A549 (cell line): ENCODE measurements at regions not wholly inside any gene's neighbourhood (a gene's known extent, or its start where the extent isn't known, plus 50 kb on each side); places are given as distances from the start of the nearest gene placed in this dataset.
A peak's percentile ranks its signal among the peaks of the same experiment; 100 is the strongest.

Experiments used
- ATAC-seq, 2 experiments: fragments of 200-7000 bp in 1 of 2; fragments of >200 bp in 1 of 2; cut with Nextera tagmentation in 1 of 2; cut with Tn5 transposase in 1 of 2; 3 replicates each; pipeline versions ENCODE4 v1.8.0 to v1.9.1; 2018 to 2020; ENCODE audit warnings: mild to moderate bottlenecking in 1 of 2, moderate library complexity in 1 of 2
- CTCF ChIA-PET: fragments of 300-600 bp; sonication (Branson Sonifier 250); formaldehyde crosslinking; extraction: SDS; loops from one replicate; lab custom pipeline; 2021; ENCODE audit warnings: antibody characterized with exemption, inconsistent platforms; lab: Yijun Ruan, JAX
- POLR2A ChIA-PET: fragments of 350-600 bp; formaldehyde crosslinking; extraction: SDS; loops from one replicate; lab custom pipeline; 2021; ENCODE audit warnings: antibody characterized with exemption, inconsistent platforms; lab: Yijun Ruan, JAX
- DNase-seq, 2 experiments: peaks; one replicate each; pipeline versions ENCODE4 v3.0.0 to v3.0.0-alpha.2; 2011 to 2016; ENCODE audit warnings: low read depth in 1 of 2, low spot score in 1 of 2
- FAIRE-seq: peaks from 2 replicates; lab custom pipeline; 2011; peaks lifted over from hg19 to GRCh38; lab: Jason Lieb, UNC
- H3K27ac ChIP-seq, 2 experiments: fragments of >200 bp; sonication (Bioruptor Twin); formaldehyde crosslinking; 3 replicates each; pipeline ENCODE4 v1.5.1; 2016 to 2017
- H3K4me1 ChIP-seq: fragments of >200 bp; sonication (Bioruptor Twin); formaldehyde crosslinking; 3 replicates; pipeline ENCODE4 v1.6.1; 2016
- H3K4me2 ChIP-seq: fragments of >200 bp; sonication (Bioruptor Twin); formaldehyde crosslinking; 3 replicates; pipeline ENCODE4 v1.6.1; 2016
- H3K4me3 ChIP-seq: fragments of >200 bp; sonication (Bioruptor Twin); formaldehyde crosslinking; 3 replicates; pipeline ENCODE4 v1.5.1; 2016
- H3K9me3 ChIP-seq: fragments of >200 bp; sonication (Bioruptor Twin); formaldehyde crosslinking; 3 replicates; pipeline ENCODE4 v1.6.1; 2016
- CBX2 ChIP-seq: fragments of 200-600 bp; sonication (generic); IDR thresholded peaks from 2 replicates; pipeline ENCODE4 v1.6.1; 2016; ENCODE audit warnings: low read depth, mild to moderate bottlenecking, borderline replicate concordance
- CBX8 ChIP-seq: fragments of 200-600 bp; sonication (generic); IDR thresholded peaks from 2 replicates; pipeline ENCODE4 v1.6.1; 2016
- EP300 ChIP-seq, 2 experiments: fragments of >200 bp; sonication (Bioruptor Twin); formaldehyde crosslinking; IDR thresholded peaks; 2 replicates in 1 of 2; 3 replicates in 1 of 2; pipeline ENCODE4 v1.6.1; 2016 to 2017
- ESRRA ChIP-seq: fragments of 150-350 bp; IDR thresholded peaks from 2 replicates; pipeline ENCODE4 v1.6.1; 2014; ENCODE audit warnings: mild to moderate bottlenecking, low read length, borderline replicate concordance
- FOSB ChIP-seq: fragments of 250-450 bp; sonication (Bioruptor Pico); IDR thresholded peaks from 2 replicates; pipeline ENCODE4 v1.5.0; 2020; ENCODE audit warnings: mild to moderate bottlenecking, moderate library complexity
- FOSL2 ChIP-seq, 2 experiments: fragments of 450-650 bp in 1 of 2; fragments of >200 bp in 1 of 2; sonication (Bioruptor Twin) in 1 of 2; formaldehyde crosslinking; IDR thresholded peaks; 2 replicates each; pipeline versions ENCODE4 v1.5.0 to v1.6.1; 2016 to 2020; ENCODE audit warnings: mild to moderate bottlenecking in 1 of 2, moderate library complexity in 1 of 2
- FOXS1 ChIP-seq: fragments of 250-450 bp; sonication (Bioruptor Pico); IDR thresholded peaks from 2 replicates; pipeline ENCODE4 v1.5.0; 2020; ENCODE audit warnings: mild to moderate bottlenecking, moderate library complexity
- GATA3 ChIP-seq: IDR thresholded peaks from 2 replicates; pipeline ENCODE4 v1.6.1; 2012; ENCODE audit warnings: borderline replicate concordance
- HES2 ChIP-seq: fragments of >200 bp; sonication (Bioruptor Twin); formaldehyde crosslinking; IDR thresholded peaks from 2 replicates; pipeline ENCODE4 v1.6.1; 2016
- HOXB13 ChIP-seq: fragments of 250-450 bp; sonication (Bioruptor Pico); IDR thresholded peaks from 2 replicates; pipeline ENCODE4 v1.5.0; 2020; ENCODE audit warnings: low read depth, mild to moderate bottlenecking, moderate library complexity
- KDM5A ChIP-seq: fragments of 200-600 bp; sonication (generic); IDR thresholded peaks from 2 replicates; pipeline ENCODE4 v1.6.1; 2016; ENCODE audit warnings: antibody characterized with exemption, mild to moderate bottlenecking
- MAFK ChIP-seq: fragments of 450-650 bp; IDR thresholded peaks from 2 replicates; pipeline ENCODE4 v1.6.1; 2014; ENCODE audit not compliant: partially characterized antibody
- MAZ ChIP-seq: fragments of 150-350 bp; IDR thresholded peaks from 2 replicates; pipeline ENCODE4 v1.6.1; 2014; ENCODE audit warnings: antibody characterized with exemption, low read depth, low read length, borderline replicate concordance
- PHF8 ChIP-seq: fragments of 200-600 bp; sonication (generic); IDR thresholded peaks from 2 replicates; pipeline ENCODE4 v1.6.1; 2016; ENCODE audit warnings: low read depth, mild to moderate bottlenecking, antibody characterized with exemption, moderate library complexity, borderline replicate concordance
- POLR2A ChIP-seq: IDR thresholded peaks from 2 replicates; pipeline ENCODE4 v1.6.1; 2012; ENCODE audit warnings: mild to moderate bottlenecking, low read length
- POLR2AphosphoS2 ChIP-seq: conservative IDR thresholded peaks from 2 replicates; pipeline ENCODE4 v1.6.1; 2012; ENCODE audit warnings: low read length, improper control_type of control experiment, inconsistent platforms
- RAD21 ChIP-seq, 2 experiments: fragments of >200 bp in 1 of 2; sonication (Bioruptor Twin) in 1 of 2; formaldehyde crosslinking in 1 of 2; IDR thresholded peaks in 1 of 2; conservative IDR thresholded peaks in 1 of 2; 2 replicates in 1 of 2; 3 replicates in 1 of 2; pipeline ENCODE4 v1.6.1; 2012 to 2018; ENCODE audit warnings: inconsistent platforms in 1 of 2
- RFX5 ChIP-seq: fragments of 450-650 bp; IDR thresholded peaks from 2 replicates; pipeline ENCODE4 v1.7.1; 2014; ENCODE audit warnings: antibody characterized with exemption, mild to moderate bottlenecking, moderate library complexity
- SMC3 ChIP-seq: fragments of >200 bp; sonication (Bioruptor Twin); formaldehyde crosslinking; IDR thresholded peaks from 3 replicates; pipeline ENCODE4 v1.6.1; 2018; ENCODE audit warnings: inconsistent platforms
- TFCP2L1 ChIP-seq: fragments of 250-450 bp; sonication (Bioruptor Pico); IDR thresholded peaks from 2 replicates; pipeline ENCODE4 v1.5.0; 2021; ENCODE audit warnings: mild to moderate bottlenecking
- USF2 ChIP-seq: fragments of 450-650 bp; IDR thresholded peaks from 2 replicates; pipeline ENCODE4 v1.6.1; 2014; ENCODE audit warnings: antibody characterized with exemption
- ZFP36 ChIP-seq: fragments of 450-650 bp; IDR thresholded peaks from 2 replicates; pipeline ENCODE4 v1.6.1; 2014; ENCODE audit warnings: borderline replicate concordance; ENCODE audit not compliant: partially characterized antibody
- ZNF302 ChIP-seq: fragments of 250-450 bp; sonication (Bioruptor Pico); IDR thresholded peaks from 2 replicates; pipeline ENCODE4 v1.9.0; 2021; ENCODE audit warnings: inconsistent platforms, mild to moderate bottlenecking, moderate library complexity
- WGBS: methylation state at CpG from one replicate; pipeline ENCODE4 v1.1.6; 2017; ENCODE audit errors: missing lambda C conversion rate; 5-methylcytosine and 5-hydroxymethylcytosine counted together
- TF ChIP-seq, protein P1 (sequence below): IDR thresholded peaks from 2 replicates; pipeline ENCODE4 v1.6.1; 2012
- TF ChIP-seq, protein P2 (sequence below): fragments of 150-350 bp; IDR thresholded peaks from 2 replicates; pipeline ENCODE4 v1.6.1; 2014; ENCODE audit warnings: low read depth, mild to moderate bottlenecking, low read length
- TF ChIP-seq, protein P3 (sequence below): IDR thresholded peaks from 2 replicates; pipeline ENCODE4 v1.6.1; 2012; ENCODE audit warnings: low read depth, borderline replicate concordance

- TF ChIP-seq, protein P1, sequence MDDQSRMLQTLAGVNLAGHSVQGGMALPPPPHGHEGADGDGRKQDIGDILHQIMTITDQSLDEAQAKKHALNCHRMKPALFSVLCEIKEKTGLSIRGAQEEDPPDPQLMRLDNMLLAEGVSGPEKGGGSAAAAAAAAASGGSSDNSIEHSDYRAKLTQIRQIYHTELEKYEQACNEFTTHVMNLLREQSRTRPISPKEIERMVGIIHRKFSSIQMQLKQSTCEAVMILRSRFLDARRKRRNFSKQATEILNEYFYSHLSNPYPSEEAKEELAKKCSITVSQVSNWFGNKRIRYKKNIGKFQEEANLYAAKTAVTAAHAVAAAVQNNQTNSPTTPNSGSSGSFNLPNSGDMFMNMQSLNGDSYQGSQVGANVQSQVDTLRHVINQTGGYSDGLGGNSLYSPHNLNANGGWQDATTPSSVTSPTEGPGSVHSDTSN: no peak
- no peak for TF ChIP-seq FOSL2 (IDR thresholded peaks at IDR 0.05)
- no peak for TF ChIP-seq FOSL2 (CRISPR knock-in tag; IDR thresholded peaks at IDR 0.05)
Observed at GRCh38 chr4:124433500-124433899, 279.0 kb downstream of the ANKRD50 start (continued).

- FAIRE-seq (no peak), DNase-seq (no peak), ATAC-seq (no peak)
- ChIA-PET CTCF (no interaction called here), POLR2A (no interaction called here)
- Histone ChIP-seq H3K4me1 (peaks cover 45% of the 10 kb centered on the region), H3K4me3 (no peak overlapping the region), H3K9me3 (no peaks in the 10 kb centered on the region), H3K27ac (peak overlapping the region; percentile 36 to 85; a peak in 2 of 6 replicates), H3K4me2 (no peak overlapping the region; the same call in 2 of the 3 replicates)
- TF ChIP-seq KDM5A: no peak
- TF ChIP-seq MAZ: no peak
- TF ChIP-seq HOXB13 (CRISPR knock-in tag): no peak
- TF ChIP-seq, protein P2, sequence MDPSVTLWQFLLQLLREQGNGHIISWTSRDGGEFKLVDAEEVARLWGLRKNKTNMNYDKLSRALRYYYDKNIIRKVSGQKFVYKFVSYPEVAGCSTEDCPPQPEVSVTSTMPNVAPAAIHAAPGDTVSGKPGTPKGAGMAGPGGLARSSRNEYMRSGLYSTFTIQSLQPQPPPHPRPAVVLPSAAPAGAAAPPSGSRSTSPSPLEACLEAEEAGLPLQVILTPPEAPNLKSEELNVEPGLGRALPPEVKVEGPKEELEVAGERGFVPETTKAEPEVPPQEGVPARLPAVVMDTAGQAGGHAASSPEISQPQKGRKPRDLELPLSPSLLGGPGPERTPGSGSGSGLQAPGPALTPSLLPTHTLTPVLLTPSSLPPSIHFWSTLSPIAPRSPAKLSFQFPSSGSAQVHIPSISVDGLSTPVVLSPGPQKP: no peak
- TF ChIP-seq GATA3: no peak
- TF ChIP-seq FOXS1 (CRISPR knock-in tag): no peak
- no peak for TF ChIP-seq CBX2
- TF ChIP-seq ESRRA: no peak
- TF ChIP-seq HES2: no peak
- TF ChIP-seq POLR2AphosphoS2: no peak
- TF ChIP-seq PHF8: no peak
- WGBS: 67% methylated on average over 2 of the region's 2 CpGs
Observed at GRCh38 chr4:124435274-124435950, 277.1 kb downstream of the ANKRD50 start.

DNA sequence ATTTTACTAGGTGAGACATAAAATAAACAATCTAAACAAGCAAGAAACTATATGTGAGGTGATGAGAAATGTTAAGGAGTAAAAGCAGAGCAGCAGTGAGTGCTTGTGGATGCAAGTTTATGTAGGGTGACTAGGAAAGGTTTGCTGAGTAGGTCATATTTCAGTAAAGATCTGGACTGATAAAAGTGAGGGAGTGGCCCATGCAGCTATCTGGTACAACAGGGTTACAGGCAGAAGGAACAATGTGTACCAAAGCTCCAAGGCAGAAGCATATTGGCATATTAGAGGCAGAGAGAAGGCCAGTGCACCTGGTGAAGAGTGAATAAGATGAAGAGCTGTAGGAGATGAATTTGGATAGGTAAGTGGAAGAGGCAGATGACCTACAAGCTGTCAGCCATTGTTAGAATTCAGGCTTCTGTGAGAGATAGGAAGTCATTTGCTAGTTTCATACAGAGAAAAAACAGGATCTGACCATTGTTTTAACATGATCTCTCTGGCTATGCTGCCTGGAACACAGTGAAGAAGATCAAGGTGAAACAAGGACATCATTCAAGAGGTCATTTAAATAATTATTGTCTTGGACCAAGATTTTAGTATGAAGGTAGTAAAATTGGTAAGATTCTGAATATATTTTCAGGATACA lies 274.6 kb downstream of the ANKRD50 start:
- peak; percentile 58 for TF ChIP-seq MAFK
- no peak for TF ChIP-seq SMC3
- POLR2A ChIA-PET: no interaction called here
- peak overlapping the region; percentile 45 to 52; a peak in 4 of 6 replicates for H3K27ac ChIP-seq
- H3K4me2 ChIP-seq: no peak overlapping the region; the same call in 1 of the 3 replicates
- DNase-seq: no peak
- FAIRE-seq: no peak
- H3K4me3 ChIP-seq: no peak overlapping the region
- CTCF ChIA-PET: no interaction called here
- no peaks in the 10 kb centered on the region for H3K9me3 ChIP-seq
- H3K4me1 ChIP-seq: peaks cover 21% of the 10 kb centered on the region
- ATAC-seq: peak; percentile 23 to 39; a peak in 2 of 6 replicates

DNA sequence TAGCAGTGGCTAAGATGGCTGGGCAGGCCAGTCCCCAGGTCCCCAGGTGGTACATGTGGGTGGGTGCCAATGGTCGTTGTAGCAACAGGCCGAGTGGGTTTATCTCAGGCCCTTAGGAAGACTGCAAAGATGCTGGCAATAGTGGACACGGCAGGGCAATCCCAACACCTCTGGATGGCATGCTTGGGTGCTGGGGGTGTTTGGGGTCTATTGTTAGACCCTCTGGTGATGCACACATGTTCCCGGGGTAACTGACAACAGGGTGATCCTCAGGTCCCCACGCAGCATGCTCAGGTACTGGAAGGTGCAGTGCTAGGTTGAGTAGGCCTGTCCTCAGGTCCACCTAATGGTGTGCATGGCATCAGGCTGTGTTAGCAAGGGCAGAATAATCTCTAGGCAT lies 267.5 kb downstream of the ANKRD50 start:
- ATAC-seq: no peak
- no peaks in the 10 kb centered on the region; the same call in 2 of the 3 replicates for H3K9me3 ChIP-seq
- no peak overlapping the region for H3K4me2 ChIP-seq
- ChIA-PET CTCF (no interaction called here), POLR2A (no interaction called here)
- peaks cover 3% of the 10 kb centered on the region; the same call in 1 of the 3 replicates for H3K4me1 ChIP-seq
- no peak overlapping the region for H3K4me3 ChIP-seq
- no peak overlapping the region for H3K27ac ChIP-seq
- DNase-seq: no peak
- no peak for FAIRE-seq
- WGBS: 49% methylated on average over 4 of the region's 5 CpGs
- no peak for TF ChIP-seq RAD21 (conservative IDR thresholded peaks at IDR 0.05 in 1 of 2, IDR thresholded peaks at IDR 0.05 in 1 of 2)
- TF ChIP-seq, protein P3, sequence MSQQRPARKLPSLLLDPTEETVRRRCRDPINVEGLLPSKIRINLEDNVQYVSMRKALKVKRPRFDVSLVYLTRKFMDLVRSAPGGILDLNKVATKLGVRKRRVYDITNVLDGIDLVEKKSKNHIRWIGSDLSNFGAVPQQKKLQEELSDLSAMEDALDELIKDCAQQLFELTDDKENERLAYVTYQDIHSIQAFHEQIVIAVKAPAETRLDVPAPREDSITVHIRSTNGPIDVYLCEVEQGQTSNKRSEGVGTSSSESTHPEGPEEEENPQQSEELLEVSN: no peak
- no peak for TF ChIP-seq EP300 (IDR thresholded peaks at IDR 0.05)
- no peak for TF ChIP-seq TFCP2L1 (CRISPR knock-in tag)
- TF ChIP-seq FOXS1 (CRISPR knock-in tag): no peak
- TF ChIP-seq USF2: no peak
- TF ChIP-seq HES2: no peak
- TF ChIP-seq RFX5: no peak
- TF ChIP-seq FOSB (CRISPR knock-in tag): no peak
- TF ChIP-seq, protein P2: no peak
- no peak for TF ChIP-seq ZNF302 (CRISPR knock-in tag)
- TF ChIP-seq POLR2A: no peak
- no peak for TF ChIP-seq CBX8
- no peak for TF ChIP-seq ZFP36
- no peak for TF ChIP-seq MAFK
